Esophagus squamous epithelium (tissue), 5 donors: ENCODE measurements at regions not wholly inside any gene's neighbourhood (a gene's known extent, or its start where the extent isn't known, plus 50 kb on each side); places are given as distances from the start of the nearest gene placed in this dataset.

Experiments
- DNase-seq: peaks from one replicate; lab custom pipeline; 2025; lab: John Stamatoyannopoulos, UW
- H3K27ac ChIP-seq, 4 donors: fragments of 200-600 bp; sonication (generic); one replicate each; pipeline ENCODE4 v1.5.1; 2016 to 2019; ENCODE audit warnings: mild to moderate bottlenecking in 1 of 4
- H3K27me3 ChIP-seq, 4 donors: fragments of 200-600 bp; sonication (generic); 1 replicate in 3 of 4; 2 replicates in 1 of 4; pipeline versions ENCODE4 v1.5.1 to v1.6.0; 2017 to 2021; ENCODE audit warnings: antibody characterized with exemption in 1 of 4
- H3K36me3 ChIP-seq, 3 donors: fragments of 200-600 bp; sonication (generic); one replicate each; pipeline ENCODE4 v1.5.1; 2016 to 2019
- H3K4me1 ChIP-seq, 3 donors: fragments of 200-600 bp; sonication (generic); one replicate each; pipeline ENCODE4 v1.5.1; 2017 to 2019
- H3K4me3 ChIP-seq, 4 donors: fragments of 200-600 bp; sonication (generic); 1 replicate in 3 of 4; 2 replicates in 1 of 4; pipeline ENCODE4 v1.5.1; 2016 to 2019; ENCODE audit warnings: mild to moderate bottlenecking in 2 of 4, moderate library complexity in 1 of 4
- H3K9me3 ChIP-seq, 3 donors: fragments of 200-600 bp; sonication (generic); one replicate each; pipeline ENCODE4 v1.5.1; 2016 to 2019
- CTCF ChIP-seq, 6 experiments: fragments of 450-650 bp in 4 of 6; fragments of 200-600 bp in 2 of 6; sonication (generic) in 2 of 6; IDR thresholded peaks; one replicate each; pipeline ENCODE4 v1.5.1; 2016 to 2019; ENCODE audit warnings: antibody characterized with exemption in 6 of 6, mild to moderate bottlenecking in 4 of 6, moderate library complexity in 4 of 6
- POLR2A ChIP-seq, 4 donors: fragments of 450-650 bp; IDR thresholded peaks; one replicate each; pipeline ENCODE4 v1.6.1; 2017; ENCODE audit warnings: antibody characterized with exemption in 4 of 4, mild to moderate bottlenecking in 4 of 4, moderate library complexity in 3 of 4
- WGBS, 2 donors: methylation state at CpG; one replicate each; pipeline ENCODE4 v1.1.5; 2018; 5-methylcytosine and 5-hydroxymethylcytosine counted together
- intact Hi-C: fragments of 100-400 bp; cut with DNase I; formaldehyde crosslinking; loops from one replicate; pipeline ENCODE4 v1.15.0; 2022
- donor health status: DM: yes; HTN: yes; CAD: no.

GRCh38 chr9:135278586-135278985 lies 191.1 kb downstream of the OLFM1 start:
- Histone ChIP-seq H3K27ac (no peak overlapping the region), H3K36me3 (no peaks in the 10 kb centered on the region), H3K4me3 (no peak overlapping the region), H3K4me1 (peaks cover 0 to 29% (median 18%) of the 10 kb centered on the region in 3 donors), H3K27me3 (peaks cover 0 to 96% (median 0%) of the 10 kb centered on the region in 4 donors), H3K9me3 (no peaks in the 10 kb centered on the region)
- TF ChIP-seq POLR2A (IDR thresholded peaks at IDR 0.05), result no peak
- no peak for TF ChIP-seq CTCF (IDR thresholded peaks at IDR 0.05)
- intact Hi-C loops, result no loop called here
- no peak for DNase-seq
- WGBS, 2 donors, result 65 to 81% methylated on average over 7 to 15 of the region's 15 CpGs

- no peaks in the 10 kb centered on the region for H3K9me3 ChIP-seq
- peaks cover 0 to 96% (median 0%) of the 10 kb centered on the region in 4 donors for H3K27me3 ChIP-seq
- TF ChIP-seq POLR2A (IDR thresholded peaks at IDR 0.05) (no peak), CTCF (IDR thresholded peaks at IDR 0.05) (no peak)
- no peak overlapping the region for H3K27ac ChIP-seq
- no peaks in the 10 kb centered on the region for H3K36me3 ChIP-seq
- H3K4me1 ChIP-seq, result peaks cover 0 to 29% (median 18%) of the 10 kb centered on the region in 3 donors
- 68 to 84% methylated on average over 12 of the region's 12 CpGs for WGBS, 2 donors
- H3K4me3 ChIP-seq, result no peak overlapping the region
- DNase-seq, result no peak
- intact Hi-C loops, result no loop called here
These were observed 191.9 kb downstream of the OLFM1 start for GRCh38 chr9:135279385-135279784.

- WGBS, 2 donors, result 94% methylated on average over 9 to 15 of the region's 23 CpGs
- Histone ChIP-seq H3K27me3 (peaks cover 0 to 96% (median 0%) of the 10 kb centered on the region in 4 donors), H3K27ac (no peak overlapping the region), H3K4me3 (no peak overlapping the region), H3K4me1 (peaks cover 0 to 29% (median 18%) of the 10 kb centered on the region in 3 donors), H3K36me3 (no peaks in the 10 kb centered on the region), H3K9me3 (no peaks in the 10 kb centered on the region)
- no peak for DNase-seq
- no peak for TF ChIP-seq CTCF (IDR thresholded peaks at IDR 0.05)
- TF ChIP-seq POLR2A (IDR thresholded peaks at IDR 0.05), result no peak
- intact Hi-C loops, result no loop called here
These were observed 192.4 kb downstream of the OLFM1 start for GRCh38 chr9:135279834-135280393.

- WGBS, 2 donors, result 70 to 81% methylated on average over 8 to 10 of the region's 12 CpGs
- Histone ChIP-seq H3K27me3 (peaks cover 0 to 88% (median 0%) of the 10 kb centered on the region in 4 donors), H3K27ac (no peak overlapping the region), H3K4me3 (no peak overlapping the region), H3K9me3 (no peaks in the 10 kb centered on the region), H3K36me3 (no peaks in the 10 kb centered on the region), H3K4me1 (peaks cover 0 to 22% (median 13%) of the 10 kb centered on the region in 3 donors)
- intact Hi-C loops, result no loop called here
- DNase-seq, result no peak
- TF ChIP-seq CTCF (IDR thresholded peaks at IDR 0.05), result no peak
- no peak for TF ChIP-seq POLR2A (IDR thresholded peaks at IDR 0.05)
These were observed 193.2 kb downstream of the OLFM1 start for GRCh38 chr9:135280666-135281065.

GRCh38 chr9:135281151-135281550 lies 193.7 kb downstream of the OLFM1 start:
- TF ChIP-seq CTCF (IDR thresholded peaks at IDR 0.05), result no peak
- TF ChIP-seq POLR2A (IDR thresholded peaks at IDR 0.05), result no peak
- no peaks in the 10 kb centered on the region for H3K36me3 ChIP-seq
- WGBS, 2 donors, result 70 to 83% methylated on average over 1 of the region's 8 CpGs
- peaks cover 0 to 17% (median 9%) of the 10 kb centered on the region in 3 donors for H3K4me1 ChIP-seq
- H3K4me3 ChIP-seq, result no peak overlapping the region
- no peaks in the 10 kb centered on the region for H3K9me3 ChIP-seq
- peaks cover 0 to 83% (median 0%) of the 10 kb centered on the region in 4 donors for H3K27me3 ChIP-seq
- no peak overlapping the region for H3K27ac ChIP-seq
- no peak for DNase-seq
- intact Hi-C loops, result no loop called here
